ENCODE measurements at regions not wholly inside any gene's neighbourhood (a gene's known extent, or its start where the extent isn't known, plus 50 kb on each side); places are given as distances from the start of the nearest gene placed in this dataset.

DNA sequence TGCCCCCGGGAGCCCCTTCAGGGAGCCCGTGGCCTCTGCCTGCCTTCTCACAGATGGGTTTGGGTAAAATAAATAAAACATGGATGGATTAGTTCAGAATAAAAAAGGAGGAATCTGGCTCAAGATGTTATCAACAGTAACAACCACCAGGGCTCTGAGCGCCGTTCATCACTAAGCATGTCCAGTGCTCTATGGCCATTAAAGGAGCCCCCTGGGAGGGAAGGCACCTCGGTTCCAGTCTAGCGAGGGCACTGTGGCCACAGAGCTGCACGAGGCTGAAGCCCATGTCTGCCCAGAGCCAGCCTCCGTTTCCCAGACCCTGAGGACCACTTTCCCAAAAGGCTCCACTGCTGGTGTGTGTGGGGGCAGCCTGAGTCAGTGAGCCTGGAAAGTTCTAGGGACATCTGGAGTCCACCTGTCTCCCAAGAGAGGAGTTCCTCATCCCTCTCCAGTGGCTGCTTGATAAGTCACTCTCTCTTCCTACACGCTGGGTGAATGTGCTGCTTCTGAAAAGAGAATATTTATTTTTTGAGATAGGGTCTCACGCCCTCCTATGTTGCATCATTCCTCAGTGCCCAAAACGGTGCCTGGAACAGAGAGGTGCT, 614.6 kb downstream of the TBC1D22A start:
- no peak for DNase-seq

DNA sequence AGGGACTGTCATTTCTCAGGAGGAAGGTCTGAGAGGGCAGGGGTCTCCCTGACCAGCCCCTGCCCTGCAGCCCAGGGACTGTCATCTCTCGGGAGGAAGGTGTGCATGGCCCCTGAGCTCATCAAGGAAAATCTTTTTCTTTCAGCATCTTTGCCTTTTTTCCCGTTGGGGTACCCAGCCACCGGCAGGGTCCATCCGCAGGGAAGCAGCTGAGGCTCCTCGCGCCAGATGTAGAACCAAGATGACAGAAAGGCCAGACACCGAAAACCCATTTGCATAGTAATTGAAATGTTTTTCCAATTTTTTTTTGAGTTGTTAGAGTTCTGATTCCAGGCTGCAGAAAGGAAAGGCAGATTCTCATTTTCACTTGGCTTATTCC, 613.9 kb downstream of the TBC1D22A start:
- DNase-seq = no peak

DNA sequence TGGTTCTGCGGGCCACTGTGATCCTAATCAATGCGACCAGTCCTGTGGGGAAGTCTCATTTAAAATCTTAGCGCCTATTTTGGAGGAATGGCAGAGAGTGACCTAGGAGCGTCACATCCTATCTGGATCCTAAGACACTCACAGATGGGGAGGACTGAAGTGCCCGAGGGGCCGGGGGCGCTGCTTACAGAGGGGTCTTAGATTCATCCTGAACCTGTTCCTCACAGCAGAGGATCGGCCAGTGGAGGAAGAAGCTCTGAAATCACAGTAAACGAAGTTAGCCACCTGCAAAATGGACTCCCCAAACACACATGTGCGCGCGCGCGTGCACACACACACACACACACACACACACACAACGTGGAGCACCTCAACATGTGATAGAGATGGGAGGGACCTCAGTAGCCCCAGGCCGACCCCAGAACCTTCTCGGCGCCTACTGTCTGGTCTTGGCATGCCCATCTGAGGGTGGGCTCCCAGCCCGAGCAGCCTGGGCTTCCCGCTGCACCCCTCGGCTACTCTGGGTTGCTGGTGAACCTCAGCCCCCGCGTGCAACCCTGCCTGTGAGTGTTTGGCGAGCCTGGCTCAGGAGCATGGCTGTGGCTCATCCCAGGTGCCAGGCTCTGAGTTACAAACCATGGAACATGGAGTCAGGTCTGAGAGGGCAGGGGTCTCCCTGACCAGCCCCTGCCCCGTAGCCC, 613.3 kb downstream of the TBC1D22A start:
- no peak for DNase-seq

DNA sequence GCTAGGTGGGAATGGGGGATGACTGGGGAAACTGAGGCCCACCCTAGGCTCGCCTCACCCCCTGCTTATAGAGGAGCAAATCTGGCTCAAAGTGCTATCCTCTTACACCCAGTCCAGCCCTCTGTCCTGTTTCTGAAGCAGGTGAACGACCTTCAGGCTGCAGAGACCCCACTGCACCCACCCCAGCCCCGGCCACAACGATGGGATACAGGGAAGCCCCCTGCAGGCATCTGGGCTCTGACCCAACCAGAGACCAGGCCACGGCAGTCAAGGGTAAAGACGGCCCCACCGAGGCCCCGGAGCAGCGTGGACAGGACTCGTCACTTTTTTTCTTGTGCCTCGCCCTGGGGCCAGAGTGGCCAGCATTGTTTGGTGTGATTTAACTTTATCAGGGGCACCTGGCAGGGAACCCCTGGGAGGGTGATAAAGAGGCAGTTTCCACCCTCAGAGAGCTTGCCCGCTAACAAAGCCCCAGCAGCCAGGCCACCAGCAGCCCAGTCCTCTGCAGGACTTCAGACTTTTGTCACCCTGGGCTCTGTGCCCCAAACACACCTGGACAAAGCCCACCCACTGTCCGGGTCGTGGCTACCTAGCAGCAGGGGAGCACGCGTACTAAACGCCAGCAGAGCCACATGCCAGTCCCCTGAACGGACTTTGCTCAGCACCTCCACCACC, 612.6 kb downstream of the TBC1D22A start:
- no peak for DNase-seq

DNA sequence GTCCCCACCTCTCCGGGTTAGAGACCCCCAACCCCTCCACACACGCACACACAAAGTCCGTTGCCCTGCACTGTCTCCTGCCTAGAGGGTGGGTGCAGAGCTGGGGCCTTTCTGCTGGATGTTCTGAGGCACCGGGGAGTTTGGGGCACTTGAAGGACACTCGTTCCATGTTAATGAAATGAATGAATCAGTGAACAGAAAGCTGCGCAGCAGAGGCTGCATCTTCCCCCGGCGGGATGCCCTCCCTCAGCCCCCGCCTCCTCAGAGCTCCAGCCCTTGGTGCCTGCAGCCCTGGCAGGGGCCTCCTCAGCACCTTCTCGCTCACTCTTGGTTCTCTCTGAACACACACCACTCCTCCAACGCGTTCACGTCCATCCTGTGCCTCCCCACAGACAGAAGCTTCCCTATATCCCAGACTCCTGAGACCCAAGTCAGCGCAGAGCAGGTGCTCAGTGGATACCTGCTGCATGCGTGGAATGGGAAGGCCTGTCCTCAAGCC, 611.9 kb downstream of the TBC1D22A start:
- no peak for DNase-seq

DNA sequence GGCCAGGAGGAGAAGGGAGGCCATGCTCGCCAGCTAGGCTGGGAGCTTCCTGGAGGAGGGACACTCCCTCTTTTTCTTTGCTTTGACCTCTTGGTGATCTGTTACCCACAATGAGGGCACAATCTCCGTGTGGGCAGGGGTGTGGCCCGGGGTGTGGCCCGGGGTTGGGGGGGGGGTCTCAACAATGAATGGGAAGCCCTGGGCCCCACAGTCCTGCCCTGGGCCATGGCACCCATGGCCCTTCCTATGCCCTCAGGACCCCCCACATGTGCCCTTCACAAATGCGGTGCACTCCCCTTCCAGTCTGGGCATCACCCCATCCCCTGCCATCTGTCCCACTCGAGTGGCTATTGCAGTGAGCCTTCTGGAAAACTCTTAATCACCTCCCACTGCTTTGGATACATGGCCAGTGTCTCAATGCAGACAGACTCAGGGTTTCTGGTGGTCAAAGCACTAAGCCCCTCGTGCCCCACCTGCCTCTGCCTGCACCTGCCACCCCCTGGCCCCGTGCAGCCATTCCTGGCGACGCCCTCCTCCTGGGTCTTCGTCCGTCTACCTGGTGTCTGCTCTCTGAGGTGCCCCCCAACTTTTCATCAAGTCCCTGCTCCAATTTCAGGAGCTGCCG, 611.3 kb downstream of the TBC1D22A start:
- no peak for DNase-seq

DNA sequence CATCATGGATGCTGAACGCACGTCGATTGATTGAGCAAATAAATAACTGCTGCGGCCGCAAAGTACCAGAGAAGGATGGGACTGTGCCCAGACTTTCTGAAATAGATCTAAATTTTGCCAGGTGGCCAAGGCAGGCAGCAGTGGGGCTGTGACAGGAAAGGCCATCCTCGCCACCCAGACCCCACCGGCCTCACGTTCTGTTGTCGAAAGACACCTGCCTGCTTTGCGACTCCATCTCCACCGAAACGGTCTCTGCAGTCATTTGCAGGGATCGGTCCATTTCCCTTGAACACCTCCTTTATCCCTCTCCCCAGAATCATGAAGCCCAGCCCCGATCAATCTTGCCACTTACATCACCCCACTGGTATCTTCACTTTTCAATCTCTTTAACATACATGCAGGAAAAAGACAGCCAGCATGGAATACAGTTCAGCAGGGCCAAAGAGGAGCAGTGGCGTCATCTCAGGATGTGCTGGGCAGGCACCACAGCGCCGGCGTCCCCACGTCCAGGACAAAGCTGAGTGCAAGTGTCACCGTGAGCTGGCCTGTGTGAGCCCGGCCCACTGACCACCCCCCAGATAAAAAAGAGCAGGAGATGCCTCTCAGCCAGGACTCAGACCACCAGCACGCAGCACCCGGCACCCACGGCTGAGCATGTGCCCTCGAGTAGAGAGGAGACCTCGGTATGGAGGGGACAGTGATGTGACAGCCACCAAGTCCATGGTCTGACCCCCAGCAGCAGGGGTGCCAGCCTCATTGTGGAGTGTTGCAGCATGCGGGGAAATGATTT, 610.3 kb downstream of the TBC1D22A start:
- no peak for DNase-seq

DNA sequence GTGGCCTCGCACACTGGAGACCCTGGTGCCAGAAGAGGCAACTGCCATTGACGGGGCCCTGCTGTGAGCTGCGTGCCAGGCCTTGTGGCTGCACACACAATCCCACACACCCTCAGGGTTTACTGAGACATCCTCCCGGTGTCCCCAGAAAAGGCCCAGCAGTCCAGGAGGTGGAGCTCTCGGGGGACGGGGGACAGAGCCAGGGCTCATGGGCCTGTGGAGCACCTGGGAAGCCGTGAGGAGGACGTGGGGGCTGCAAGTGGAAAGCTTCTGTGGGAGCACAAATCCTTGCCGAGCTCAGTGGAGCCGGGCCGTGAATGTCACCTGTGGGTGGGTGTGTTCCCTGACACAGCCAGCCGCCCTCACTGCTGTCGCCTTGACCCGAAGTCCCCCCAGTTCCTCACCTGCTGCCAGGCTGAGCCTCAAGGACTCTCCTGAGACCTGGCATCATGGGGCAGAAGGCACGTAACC, 609.7 kb downstream of the TBC1D22A start:
- DNase-seq = no peak

DNA sequence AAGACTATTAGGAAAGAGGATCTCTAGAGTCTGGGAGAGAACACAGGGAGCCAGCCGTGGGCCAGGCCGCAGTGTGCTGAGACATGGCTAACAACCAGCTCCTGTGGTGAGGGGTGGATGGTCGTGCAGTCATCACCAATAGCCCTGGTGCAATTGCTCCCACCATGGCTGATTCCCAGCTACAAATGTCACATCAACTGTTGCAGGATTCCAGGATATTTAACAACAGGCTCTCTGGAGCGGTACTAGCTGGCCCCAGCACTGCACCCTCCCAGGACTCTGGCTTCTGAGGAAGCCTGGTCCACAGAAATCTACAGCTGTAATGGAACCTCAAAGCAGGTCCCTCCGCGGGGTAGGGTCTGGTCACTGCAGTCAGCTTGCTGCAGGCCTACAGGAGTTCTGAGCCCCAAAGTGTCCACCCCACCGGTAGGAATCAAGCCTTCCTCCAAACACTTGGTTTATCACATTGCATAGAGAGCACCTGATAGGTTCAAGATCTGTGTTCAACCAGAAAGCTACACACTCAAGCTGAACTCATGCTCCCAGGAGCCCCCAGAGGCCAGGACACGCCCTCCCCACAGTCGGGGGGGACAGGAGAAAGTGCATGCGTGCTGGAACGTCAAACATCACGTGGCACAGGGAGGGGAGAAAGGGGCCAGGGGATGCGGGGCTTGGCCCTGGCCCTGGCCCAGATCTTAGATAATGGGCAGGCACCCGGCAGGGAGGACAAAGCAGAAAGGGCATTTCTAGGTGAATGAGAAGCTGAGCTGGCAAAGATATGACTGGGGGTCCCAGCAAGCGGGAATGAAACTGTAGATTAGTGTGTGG, 609.0 kb downstream of the TBC1D22A start:
- DNase-seq = no peak

DNA sequence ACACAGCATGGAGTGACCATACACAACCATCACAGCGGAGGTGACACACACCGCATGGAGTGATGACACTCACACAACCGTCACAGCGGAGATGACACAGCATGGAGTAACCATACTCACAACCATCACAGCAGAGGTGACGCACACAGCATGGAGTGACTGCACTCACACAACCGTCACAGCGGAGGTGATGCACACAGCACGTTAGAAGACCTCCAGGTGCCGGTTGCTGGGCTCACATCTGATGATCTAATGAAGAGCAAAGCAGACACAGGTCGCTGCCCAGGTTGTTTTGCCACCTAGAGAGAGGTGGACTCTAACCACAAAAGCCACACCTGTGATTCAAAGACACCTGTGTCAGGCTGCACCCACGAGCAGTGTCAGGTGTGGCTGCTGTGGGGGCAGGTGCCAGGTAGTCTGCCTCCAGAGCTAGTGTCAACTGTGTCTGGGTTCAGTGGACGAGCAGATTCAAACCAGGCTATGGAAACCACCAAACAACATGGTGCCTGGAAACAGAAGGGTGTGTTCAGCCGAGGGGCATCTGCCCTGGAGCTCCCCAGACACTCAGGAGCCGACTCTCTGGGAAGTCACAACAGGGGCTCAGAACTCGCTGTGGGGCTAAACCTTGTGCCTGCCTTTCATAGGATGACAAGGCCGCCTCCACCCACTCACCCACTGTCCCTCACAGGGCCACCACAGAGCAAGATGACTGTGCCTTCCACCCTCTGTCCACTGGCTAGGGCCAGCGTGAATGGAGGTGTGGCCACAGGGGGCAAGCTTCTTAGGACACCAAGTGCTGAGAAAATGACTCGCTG, 608.2 kb downstream of the TBC1D22A start:
- no peak for DNase-seq

DNA sequence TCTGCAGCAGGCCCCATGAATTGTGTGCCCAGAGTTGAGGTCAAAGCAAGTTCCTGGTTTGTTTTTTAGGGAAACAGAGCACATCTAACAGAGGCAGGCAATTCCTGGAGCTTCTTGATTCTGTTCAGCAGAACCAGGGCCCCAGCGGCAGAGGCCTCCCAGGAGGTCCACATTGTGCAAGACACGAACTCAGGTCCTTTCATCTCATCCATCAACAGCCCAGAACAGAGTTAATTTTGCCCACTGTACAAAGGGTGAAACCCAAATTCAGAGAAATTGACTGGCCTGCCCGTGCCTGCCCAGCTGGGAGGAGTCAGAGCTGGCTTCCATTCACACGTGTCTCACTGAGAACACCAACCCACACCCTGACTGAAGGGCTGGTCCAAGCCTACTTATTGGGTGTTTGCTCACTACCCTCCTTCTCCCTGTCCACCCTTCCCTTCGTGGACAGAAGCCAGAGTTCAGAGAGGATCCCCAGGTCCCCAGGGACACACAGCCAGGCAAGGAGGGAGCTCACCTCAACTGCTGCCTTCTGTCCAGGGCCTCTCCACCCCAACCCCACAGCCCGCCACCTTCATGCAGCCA, 607.1 kb downstream of the TBC1D22A start:
- DNase-seq = no peak

DNA sequence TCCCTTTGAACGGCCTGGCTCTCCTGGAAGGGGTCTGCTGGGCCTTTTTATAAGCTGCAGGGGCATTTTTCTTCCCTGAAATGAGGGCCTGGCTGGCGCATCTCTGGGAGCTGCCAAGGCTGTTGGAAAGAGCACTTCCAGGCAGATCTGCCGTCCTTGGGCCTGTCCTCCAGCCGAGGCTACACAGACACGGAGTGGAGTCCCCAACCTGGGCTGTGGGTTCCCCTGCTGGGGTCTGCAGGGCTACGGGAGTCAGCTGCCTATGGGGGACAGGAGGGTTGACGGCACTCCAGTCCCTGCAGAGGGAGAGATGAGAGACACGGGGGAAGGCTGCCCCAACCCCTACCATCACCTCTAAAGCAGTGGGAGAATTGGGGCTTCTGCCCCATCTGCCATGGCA, 606.6 kb downstream of the TBC1D22A start:
- no peak for DNase-seq

DNA sequence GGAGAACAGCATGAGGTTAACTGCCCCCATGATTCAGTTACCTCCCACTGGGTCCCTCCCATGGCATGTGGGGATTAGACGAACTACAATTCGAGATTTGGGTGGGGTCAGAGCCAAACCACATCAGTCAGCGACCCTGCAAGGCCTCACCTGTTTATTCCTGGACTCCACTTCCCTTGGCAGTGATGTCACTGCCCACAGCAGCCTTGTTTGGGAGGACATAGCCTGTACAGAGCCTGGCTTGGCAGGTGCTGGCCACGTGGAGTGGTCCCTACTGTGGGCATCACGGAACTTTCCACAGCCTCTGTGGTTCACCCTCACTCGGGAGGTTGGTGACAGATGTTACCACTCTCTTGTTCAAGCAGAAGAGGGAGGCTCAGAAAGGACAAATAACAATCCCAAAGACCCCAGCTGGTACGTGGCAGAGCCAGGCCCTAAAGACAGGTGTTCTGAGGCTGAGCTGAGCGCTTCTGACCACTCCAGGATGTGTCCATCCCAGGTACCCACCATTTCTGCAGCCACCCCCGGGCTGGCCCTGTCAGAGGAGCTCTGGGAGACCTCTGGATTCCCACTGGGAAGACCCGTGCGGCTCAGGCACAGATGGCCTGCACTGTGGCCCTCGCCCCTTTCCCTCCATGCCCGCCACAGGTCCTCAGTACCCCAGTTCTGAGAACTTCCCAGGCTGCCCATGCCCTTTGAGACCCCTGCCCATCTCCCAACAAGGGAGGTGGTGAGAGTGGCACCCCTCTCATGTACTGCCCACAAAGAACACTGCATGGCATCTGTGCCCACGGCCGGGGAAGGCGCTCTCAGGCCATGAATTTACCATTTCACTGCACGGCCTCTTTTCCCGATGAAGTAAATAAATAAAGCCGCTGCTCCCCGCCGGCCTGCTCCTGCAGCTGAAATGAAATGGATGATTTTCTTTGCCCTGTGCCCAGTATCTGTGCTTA, 605.8 kb downstream of the TBC1D22A start:
- no peak for DNase-seq

DNA sequence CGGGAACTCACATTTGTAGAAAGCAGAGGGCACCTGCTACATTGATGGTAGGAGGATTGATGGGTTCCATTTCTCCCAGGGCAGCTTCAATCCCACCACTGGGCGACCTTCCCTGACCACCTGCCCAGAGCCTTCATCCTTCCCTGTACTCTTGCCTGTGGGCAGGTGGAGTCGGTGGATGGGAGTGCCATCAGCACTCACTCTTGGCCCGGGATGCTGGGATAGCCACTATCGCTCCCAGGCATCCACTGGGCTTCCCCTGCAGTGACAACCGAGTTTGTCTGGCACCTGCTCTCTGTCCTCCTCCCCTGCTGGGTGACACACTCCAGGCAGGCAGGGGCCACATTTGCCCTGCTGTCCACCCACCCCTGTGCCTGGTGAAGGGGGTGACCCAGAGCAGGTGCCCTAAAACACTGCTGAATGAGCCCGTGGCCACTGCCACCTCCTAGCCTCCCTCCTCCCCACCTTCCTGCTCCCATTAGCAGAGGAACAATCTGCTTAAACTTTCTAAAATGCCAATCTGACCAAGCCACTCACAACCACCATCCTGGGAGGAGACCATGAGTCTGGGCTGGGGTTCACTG, 604.7 kb downstream of the TBC1D22A start:
- no peak for DNase-seq

DNA sequence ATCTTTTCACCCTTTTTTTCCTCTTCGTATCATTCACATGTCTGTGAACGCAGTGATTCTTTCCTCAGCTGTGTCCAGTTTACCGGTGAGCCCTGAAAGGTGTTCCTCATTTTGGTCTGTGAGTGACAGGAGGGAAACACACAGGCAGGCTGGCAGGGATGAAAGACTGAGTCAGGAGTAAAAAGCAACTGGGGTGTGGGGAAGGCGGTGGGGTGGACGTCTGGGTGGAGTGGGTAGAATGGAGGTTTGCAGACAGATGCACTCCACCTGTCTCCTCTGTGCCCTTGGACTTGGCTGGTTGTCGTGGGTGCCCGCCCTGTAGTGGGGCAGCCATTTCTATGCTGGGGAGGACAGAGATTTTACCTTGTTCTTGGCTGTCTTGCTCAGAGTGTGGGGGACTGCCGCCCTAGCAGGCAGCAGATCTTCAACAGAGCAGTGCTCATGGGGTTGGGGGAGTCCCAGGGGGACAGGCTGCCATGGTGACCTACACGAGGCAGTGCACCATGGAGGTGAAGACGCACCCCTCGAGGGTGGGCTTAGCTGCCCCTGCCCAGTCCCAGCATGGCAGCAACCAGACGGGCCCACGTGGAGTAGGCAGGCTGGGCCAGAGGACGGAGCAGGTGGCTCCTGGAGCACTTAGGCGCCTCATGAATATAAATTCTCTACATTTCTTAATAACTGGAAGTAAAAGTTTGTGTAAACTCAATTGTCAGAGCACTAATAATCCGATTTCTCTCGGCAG, 603.7 kb downstream of the TBC1D22A start:
- no peak for DNase-seq

DNA sequence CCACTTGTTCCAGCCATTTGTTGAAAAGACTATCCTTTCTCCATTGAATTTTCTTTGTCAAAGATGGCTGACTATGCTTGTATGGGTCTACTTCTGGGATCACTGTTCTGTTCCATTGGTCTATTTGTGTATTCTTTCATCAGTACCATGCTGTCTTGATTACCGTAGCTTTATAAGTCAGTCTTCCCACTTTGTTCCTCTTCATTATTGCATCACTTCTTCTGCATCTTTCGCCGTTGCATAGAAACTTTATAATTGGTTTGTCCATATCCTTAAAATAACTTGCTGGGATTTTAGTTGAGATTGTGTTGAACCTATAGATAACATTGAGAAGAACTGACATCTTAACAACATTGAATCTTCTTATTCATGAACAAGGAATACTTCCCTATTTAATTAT, 598.8 kb downstream of the TBC1D22A start:
- no peak for DNase-seq

DNA sequence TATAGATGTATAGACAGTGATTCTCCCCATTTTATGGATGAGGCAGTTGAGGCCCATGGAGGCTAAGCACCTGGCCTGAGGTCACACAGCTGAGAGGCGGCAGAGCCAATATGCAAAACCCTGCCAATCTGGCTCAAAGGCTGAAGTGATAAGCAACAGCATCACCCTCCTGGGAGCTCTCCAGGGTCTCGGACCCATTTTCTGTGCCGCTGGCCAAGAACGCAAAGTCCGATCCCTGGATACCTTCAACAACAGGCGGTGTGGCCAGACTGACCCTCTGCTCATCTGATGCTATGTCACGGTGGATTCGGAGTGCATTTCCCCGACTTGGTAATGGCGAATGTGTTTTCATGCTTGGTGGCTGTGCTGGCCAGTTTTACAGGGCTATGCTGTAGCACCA, 595.0 kb downstream of the TBC1D22A start:
- DNase-seq = no peak

DNA sequence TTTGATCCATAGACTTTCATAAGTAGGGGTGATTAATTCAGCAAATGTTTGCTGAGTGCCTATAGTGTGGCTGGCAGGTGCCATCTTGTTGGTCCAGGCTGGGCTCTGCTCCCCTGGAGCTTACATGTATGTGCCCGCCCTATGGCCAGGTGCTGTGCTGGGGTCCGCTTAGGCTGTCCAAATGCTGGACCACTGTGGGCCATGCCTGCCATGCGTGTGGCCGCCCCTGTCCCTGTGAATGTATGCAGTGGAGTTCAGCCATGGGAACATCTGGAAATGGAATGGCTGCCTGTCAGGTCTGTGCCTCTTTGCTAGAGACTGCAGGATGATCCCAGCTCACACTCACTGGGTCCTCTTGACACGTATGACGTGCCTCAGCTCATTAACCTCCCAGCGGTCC, 594.6 kb downstream of the TBC1D22A start:
- DNase-seq = no peak
